IPS-NIHi7 (cell line): ENCODE measurements at regions not wholly inside any gene's neighbourhood (a gene's known extent, or its start where the extent isn't known, plus 50 kb on each side); places are given as distances from the start of the nearest gene placed in this dataset.
"Not testable (repeated sequence)": the region's sequence is repeated elsewhere in the genome, so short reads cannot be mapped to it uniquely, and the experiment has no call there.

Experiments
- DNase-seq: peaks from one replicate; pipeline ENCODE4 v3.0.0; 2012; ENCODE audit warnings: mixed read lengths; ENCODE audit errors: extremely low spot score

- DNase-seq: no peak
Measured at GRCh38 chr2:234374150-234374508, 122.8 kb downstream of the ARL4C start.

GRCh38 chr2:234373481-234374149 lies 123.3 kb downstream of the ARL4C start:
- DNase-seq: no peak

GRCh38 chr2:234373060-234373459 lies 123.8 kb downstream of the ARL4C start:
- DNase-seq: no peak

GRCh38 chr2:234372506-234372905 lies 124.4 kb downstream of the ARL4C start:
- no peak for DNase-seq

GRCh38 chr2:234368861-234369261 lies 128.0 kb downstream of the ARL4C start:
- peak; percentile 56 for DNase-seq

GRCh38 chr2:234366891-234367290 lies 130.0 kb downstream of the ARL4C start:
- DNase-seq: no peak

- DNase-seq: no peak
Measured at GRCh38 chr2:234364661-234365060, 132.2 kb downstream of the ARL4C start.

- no peak for DNase-seq
Measured at GRCh38 chr2:234363647-234364294, 133.1 kb downstream of the ARL4C start.

GRCh38 chr2:234363011-234363487 lies 133.8 kb downstream of the ARL4C start:
- peak; percentile 85 for DNase-seq

- DNase-seq: not testable (repeated sequence)
Measured at GRCh38 chr2:234360313-234360975, 136.4 kb downstream of the ARL4C start.

GRCh38 chr2:234357666-234358065 lies 139.2 kb downstream of the ARL4C start:
- DNase-seq: no peak

- no peak for DNase-seq
Measured at GRCh38 chr2:234355808-234356365, 141.0 kb downstream of the ARL4C start.

GRCh38 chr2:234355021-234355720 lies 141.7 kb downstream of the ARL4C start:
- no peak for DNase-seq

GRCh38 chr2:234352270-234352669 lies 144.6 kb downstream of the ARL4C start:
- no peak for DNase-seq

- not testable (repeated sequence) for DNase-seq
Measured at GRCh38 chr2:234351866-234352265, 145.0 kb downstream of the ARL4C start.

- DNase-seq: no peak
Measured at GRCh38 chr2:234348081-234348480, 148.8 kb downstream of the ARL4C start.

GRCh38 chr2:234345921-234346320 lies 151.0 kb downstream of the ARL4C start:
- no peak for DNase-seq

GRCh38 chr2:234344012-234344411 lies 152.9 kb downstream of the ARL4C start:
- no peak for DNase-seq

GRCh38 chr2:234343372-234343771 lies 153.5 kb downstream of the ARL4C start:
- DNase-seq: no peak

GRCh38 chr2:234341306-234341985 lies 155.4 kb downstream of the ARL4C start:
- no peak for DNase-seq

- no peak for DNase-seq
Measured at GRCh38 chr2:234339501-234339900, 157.4 kb downstream of the ARL4C start.
